HG03354 (cell line): ENCODE measurements at regions not wholly inside any gene's neighbourhood (a gene's known extent, or its start where the extent isn't known, plus 50 kb on each side); places are given as distances from the start of the nearest gene placed in this dataset.

Source experiments
- ATAC-seq: cut with Tn5 transposase; IDR thresholded peaks from one replicate; pipeline ENCODE4 v1.9.1; 2021; ENCODE audit warnings: mild to moderate bottlenecking; ENCODE audit not compliant: unreplicated experiment, poor library complexity, severe bottlenecking

GRCh38 chr12:90298289-90298948 is 589.8 kb upstream of the ATP2B1 start:
- ATAC-seq = no peak

GRCh38 chr12:90295858-90296257 is 587.2 kb upstream of the ATP2B1 start:
- ATAC-seq = no peak

GRCh38 chr12:90292183-90292582 is 583.5 kb upstream of the ATP2B1 start:
- ATAC-seq = no peak

- ATAC-seq = no peak
These were observed 582.6 kb upstream of the ATP2B1 start for GRCh38 chr12:90290980-90291975.

DNA sequence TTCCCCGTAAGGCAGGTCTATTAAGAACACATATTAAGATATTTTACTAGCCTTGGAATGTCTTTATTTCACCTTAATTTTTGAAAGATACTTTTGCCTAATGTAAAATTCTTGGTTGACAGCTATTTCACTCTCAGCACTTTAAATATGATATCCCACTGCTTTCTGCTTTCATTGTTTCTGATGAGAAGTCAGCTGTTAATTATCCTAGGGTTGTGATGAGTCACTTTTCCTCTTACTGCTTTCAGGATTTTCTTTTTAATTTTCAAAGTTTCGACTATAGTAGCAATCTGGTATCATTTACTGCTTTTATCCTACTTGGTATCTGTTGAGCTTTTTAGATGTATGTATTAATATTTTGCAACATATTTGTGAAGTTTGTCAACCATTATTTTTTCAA is 578.9 kb upstream of the ATP2B1 start:
- no peak for ATAC-seq

GRCh38 chr12:90281154-90281868 is 572.7 kb upstream of the ATP2B1 start:
- ATAC-seq = no peak

GRCh38 chr12:90280564-90281058 is 572.0 kb upstream of the ATP2B1 start:
- peak; percentile 59 for ATAC-seq

DNA sequence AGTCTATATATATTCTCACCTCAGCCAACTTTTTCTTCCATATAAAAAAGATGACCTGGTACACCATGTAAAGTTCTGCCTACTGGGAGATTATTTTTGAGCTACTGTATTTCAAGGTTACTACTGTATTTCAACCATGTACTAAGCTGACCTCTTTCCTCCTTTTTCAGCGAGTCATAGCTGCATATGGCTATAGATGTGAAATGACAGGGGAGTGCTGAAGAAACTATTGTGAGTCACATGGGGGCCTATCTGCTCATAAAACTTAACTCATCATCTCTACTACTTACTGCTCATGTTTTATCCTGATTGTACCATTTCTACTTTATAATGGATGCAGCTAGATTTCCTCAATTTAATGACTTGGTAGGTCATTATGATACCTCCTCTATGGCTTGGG is 571.4 kb upstream of the ATP2B1 start:
- ATAC-seq = no peak

- ATAC-seq = no peak
These were observed 566.5 kb upstream of the ATP2B1 start for GRCh38 chr12:90275088-90275487.

DNA sequence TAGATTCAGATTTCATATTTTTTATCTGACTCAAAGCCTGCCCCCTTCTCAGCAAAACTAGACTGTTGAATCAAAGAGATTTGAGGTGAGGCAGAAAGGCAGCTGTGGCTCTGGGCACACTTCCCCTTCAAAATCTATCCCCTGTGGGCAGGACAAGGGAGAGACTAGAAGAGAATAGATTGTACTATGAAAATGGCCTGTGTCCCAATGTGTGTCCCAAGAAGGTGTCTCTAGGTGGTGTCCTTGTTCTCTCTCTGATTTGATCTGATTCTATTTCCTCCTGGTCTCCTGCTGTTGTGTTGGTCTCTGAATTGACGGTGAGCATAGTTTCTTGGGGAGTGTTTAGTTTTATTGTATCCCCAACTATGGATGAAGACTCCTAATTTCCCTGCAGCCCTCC is 565.8 kb upstream of the ATP2B1 start:
- no peak for ATAC-seq

GRCh38 chr12:90268574-90268973 is 559.9 kb upstream of the ATP2B1 start:
- ATAC-seq = no peak

DNA sequence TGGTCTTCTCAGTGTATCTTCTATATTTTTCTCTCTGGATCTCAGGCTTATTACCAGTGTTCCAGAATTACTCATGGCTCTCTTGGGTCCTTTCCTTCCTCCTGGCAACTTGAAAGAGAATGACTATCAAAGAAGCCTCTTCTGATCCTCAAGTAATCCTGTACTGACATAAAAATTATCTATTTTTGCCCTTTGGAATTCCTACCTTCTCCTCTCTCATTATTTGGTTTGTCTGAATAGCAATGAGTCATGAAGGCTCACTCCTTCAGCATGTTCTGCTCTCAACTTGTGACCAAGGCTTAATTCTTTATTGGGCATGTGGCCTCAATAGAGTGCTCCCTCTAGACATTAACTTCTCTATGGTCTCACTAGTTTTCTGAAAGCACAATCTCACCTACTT is 553.6 kb upstream of the ATP2B1 start:
- ATAC-seq = no peak

DNA sequence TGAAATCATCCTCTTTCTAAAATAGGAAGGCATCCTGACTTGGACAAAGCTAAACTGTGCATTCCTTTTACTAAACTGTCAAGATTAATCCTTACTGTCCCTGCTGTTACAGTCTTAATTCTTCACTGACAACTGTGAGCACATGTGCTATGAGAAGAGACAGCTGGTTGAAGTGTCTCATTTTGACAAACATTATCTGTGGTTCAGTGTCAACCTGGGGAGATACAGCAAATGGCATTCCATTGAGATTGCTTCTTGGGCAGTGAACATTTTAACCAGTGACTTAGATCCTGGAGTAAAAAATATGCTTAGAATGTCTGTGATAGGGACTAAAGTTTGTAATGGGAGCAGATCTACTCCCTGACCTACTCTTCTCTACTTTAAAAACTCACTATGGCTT is 552.6 kb upstream of the ATP2B1 start:
- ATAC-seq = no peak

GRCh38 chr12:90260136-90260535 is 551.5 kb upstream of the ATP2B1 start:
- no peak for ATAC-seq

- ATAC-seq = no peak
These were observed 549.4 kb upstream of the ATP2B1 start for GRCh38 chr12:90257927-90258624.

DNA sequence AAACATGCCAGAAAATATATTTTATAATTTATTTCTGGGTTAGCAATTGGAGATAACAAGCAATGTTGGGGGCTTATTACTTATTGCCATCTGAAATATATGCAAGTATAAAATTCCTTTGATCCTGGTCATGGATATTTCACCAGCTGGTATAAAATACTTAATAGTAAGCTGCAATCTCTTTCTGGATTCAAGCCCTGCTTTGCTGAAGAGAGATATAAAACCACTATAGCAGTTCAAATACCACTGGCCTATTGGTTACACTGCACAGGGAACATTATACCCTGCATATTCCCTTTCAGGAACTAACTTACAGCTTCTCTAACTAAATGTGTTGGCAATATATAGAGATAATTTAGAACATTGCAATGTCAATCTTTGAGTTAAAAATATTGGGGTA is 546.2 kb upstream of the ATP2B1 start:
- no peak for ATAC-seq

DNA sequence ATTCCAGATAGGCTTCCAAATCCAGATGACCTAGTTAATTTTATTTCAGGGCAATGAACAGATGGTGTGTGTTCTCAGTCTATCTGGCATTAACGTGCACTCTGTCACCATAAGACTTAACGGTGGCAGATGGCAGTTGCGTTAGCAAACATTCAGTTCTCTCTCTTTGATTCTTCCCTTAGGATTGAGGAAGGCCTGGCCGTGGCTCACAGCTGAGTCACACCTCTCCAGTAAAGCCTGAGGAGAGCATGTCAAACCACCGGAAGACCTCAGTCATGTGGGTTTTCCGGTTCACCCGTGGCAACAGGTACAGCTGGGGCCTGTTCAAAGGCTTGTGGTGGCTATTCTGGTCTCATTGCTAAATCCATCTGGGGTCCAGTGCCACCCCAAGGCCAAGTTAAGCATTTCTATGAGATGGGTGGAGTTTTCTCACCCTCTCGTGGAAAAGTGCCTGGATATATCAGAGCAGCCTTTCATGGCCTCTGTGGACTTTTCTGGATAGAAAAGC is 545.1 kb upstream of the ATP2B1 start:
- ATAC-seq = peak; percentile 100

DNA sequence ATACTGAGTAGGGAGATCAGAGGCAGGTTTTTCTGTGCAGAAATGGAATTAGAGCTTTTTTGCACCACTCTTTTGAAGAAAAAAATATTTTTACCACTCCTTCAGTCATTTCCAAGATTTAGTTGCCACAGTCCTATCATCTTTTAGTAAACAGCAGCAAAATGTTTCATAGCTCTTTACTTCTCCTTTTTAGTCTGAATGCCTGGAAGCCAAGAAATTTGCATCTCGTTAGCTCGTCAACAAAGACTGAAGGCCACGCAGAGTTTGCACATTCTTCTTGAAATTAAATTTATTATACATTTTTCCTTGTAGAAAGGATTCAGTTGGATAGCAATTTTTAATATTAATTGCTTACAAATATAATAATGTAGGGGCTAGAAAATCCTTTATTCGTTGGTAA is 544.5 kb upstream of the ATP2B1 start:
- peak; percentile 47 for ATAC-seq

- no peak for ATAC-seq
These were observed 542.1 kb upstream of the ATP2B1 start for GRCh38 chr12:90250766-90251165.
